HG03060 (cell line): ENCODE measurements at regions not wholly inside any gene's neighbourhood (a gene's known extent, or its start where the extent isn't known, plus 50 kb on each side); places are given as distances from the start of the nearest gene placed in this dataset.

Experiments used
- ATAC-seq: cut with Tn5 transposase; IDR thresholded peaks from one replicate; pipeline ENCODE4 v1.9.1; 2021; ENCODE audit warnings: low read depth, moderate number of reproducible peaks; ENCODE audit not compliant: unreplicated experiment

GRCh38 chr9:11269036-11269435, 656.2 kb upstream of the PTPRD start:
- no peak for ATAC-seq

- no peak for ATAC-seq
Measured at GRCh38 chr9:11275158-11275695, 662.4 kb upstream of the PTPRD start.

GRCh38 chr9:11312966-11313365, 700.2 kb upstream of the PTPRD start:
- no peak for ATAC-seq

GRCh38 chr9:11318946-11319345, 706.1 kb upstream of the PTPRD start:
- ATAC-seq: no peak

GRCh38 chr9:11319538-11319937, 706.7 kb upstream of the PTPRD start:
- no peak for ATAC-seq

- ATAC-seq: no peak
Measured at GRCh38 chr9:11320989-11321388, 708.2 kb upstream of the PTPRD start.

GRCh38 chr9:11323457-11323856, 710.7 kb upstream of the PTPRD start:
- no peak for ATAC-seq

GRCh38 chr9:11326231-11326630, 713.4 kb upstream of the PTPRD start:
- no peak for ATAC-seq

GRCh38 chr9:11328326-11328725, 715.5 kb upstream of the PTPRD start:
- no peak for ATAC-seq

- ATAC-seq: no peak
Measured at GRCh38 chr9:11335011-11335410, 722.2 kb upstream of the PTPRD start.

- peak; percentile 95 for ATAC-seq
Measured at GRCh38 chr9:11338130-11338529, 725.3 kb upstream of the PTPRD start.

- ATAC-seq: no peak
Measured at GRCh38 chr9:11340654-11341053, 727.9 kb upstream of the PTPRD start.

GRCh38 chr9:11347437-11347836, 734.6 kb upstream of the PTPRD start:
- no peak for ATAC-seq

GRCh38 chr9:11348366-11348765, 735.6 kb upstream of the PTPRD start:
- no peak for ATAC-seq

GRCh38 chr9:11349187-11349586, 736.4 kb upstream of the PTPRD start:
- ATAC-seq: no peak

- ATAC-seq: no peak
Measured at GRCh38 chr9:11352612-11353011, 739.8 kb upstream of the PTPRD start.

GRCh38 chr9:11356067-11356466, 743.3 kb upstream of the PTPRD start:
- no peak for ATAC-seq

- ATAC-seq: no peak
Measured at GRCh38 chr9:11366585-11367129, 753.9 kb upstream of the PTPRD start.

- no peak for ATAC-seq
Measured at GRCh38 chr9:11374926-11375325, 762.1 kb upstream of the PTPRD start.

- ATAC-seq: no peak
Measured at GRCh38 chr9:11402621-11403020, 789.8 kb upstream of the PTPRD start.

GRCh38 chr9:11414241-11414640, 801.4 kb upstream of the PTPRD start:
- no peak for ATAC-seq

GRCh38 chr9:11417782-11418181, 805.0 kb upstream of the PTPRD start:
- no peak for ATAC-seq

GRCh38 chr9:11431490-11431889, 818.7 kb upstream of the PTPRD start:
- ATAC-seq: no peak
